CD8-positive, alpha-beta memory T cell (primary cell): ENCODE measurements at regions not wholly inside any gene's neighbourhood (a gene's known extent, or its start where the extent isn't known, plus 50 kb on each side); places are given as distances from the start of the nearest gene placed in this dataset.

Experiments used
- CTCF ChIA-PET: fragments of 350-600 bp; sonication (Branson Sonifier 250); formaldehyde crosslinking; loops from one replicate; lab custom pipeline; 2021; ENCODE audit warnings: antibody characterized with exemption; lab: Charles Lee
- POLR2A ChIA-PET: fragments of 350-600 bp; sonication (Branson Sonifier 250); formaldehyde crosslinking; loops from one replicate; lab custom pipeline; 2021; ENCODE audit warnings: antibody characterized with exemption; lab: Charles Lee
- DNase-seq, 5 donors: peaks; one replicate each; pipeline versions ENCODE4 v3.0.0 to v3.0.0-alpha.2; 2020 to 2022; ENCODE audit warnings: mixed read lengths in 1 of 5
- H3K27ac ChIP-seq: one replicate; pipeline ENCODE4 v1.7.0; 2013; ENCODE audit warnings: low read depth, mild to moderate bottlenecking, low read length, moderate library complexity
- H3K27me3 ChIP-seq: 2 replicates; pipeline ENCODE4 v1.7.0; 2013; ENCODE audit warnings: low read length, mild to moderate bottlenecking; ENCODE audit not compliant: insufficient read depth, poor library complexity, severe bottlenecking
- H3K36me3 ChIP-seq: 2 replicates; pipeline ENCODE4 v1.7.0; 2013; ENCODE audit warnings: mild to moderate bottlenecking, low read length, moderate library complexity; ENCODE audit not compliant: insufficient read depth
- H3K4me1 ChIP-seq: 2 replicates; pipeline ENCODE4 v1.7.0; 2013; ENCODE audit warnings: mild to moderate bottlenecking, low read length, moderate library complexity; ENCODE audit not compliant: insufficient read depth
- H3K4me3 ChIP-seq: 2 replicates; pipeline ENCODE4 v1.7.0; 2013; ENCODE audit warnings: mild to moderate bottlenecking, low read length
- H3K9me3 ChIP-seq: 2 replicates; pipeline ENCODE4 v1.7.0; 2013; ENCODE audit warnings: mild to moderate bottlenecking, low read length
- H3K27ac Mint-ChIP-seq, 8 donors: one replicate each; pipeline ENCODE4 v1.8.0; 2020 to 2021; ENCODE audit warnings: mixed read lengths in 8 of 8, mild to moderate bottlenecking in 6 of 8, inconsistent platforms in 3 of 8, moderate library complexity in 3 of 8
- H3K27me3 Mint-ChIP-seq, 2 donors: one replicate each; pipeline ENCODE4 v1.8.0; 2020 to 2021; ENCODE audit warnings: mixed read lengths in 2 of 2, mild to moderate bottlenecking in 1 of 2, moderate library complexity in 1 of 2
- H3K36me3 Mint-ChIP-seq, 3 donors: one replicate each; pipeline ENCODE4 v1.8.0; 2020 to 2021; ENCODE audit warnings: mixed read lengths in 3 of 3, inconsistent platforms in 1 of 3, mild to moderate bottlenecking in 1 of 3
- H3K4me1 Mint-ChIP-seq, 3 donors: one replicate each; pipeline ENCODE4 v1.8.0; 2020 to 2021; ENCODE audit warnings: mixed read lengths in 3 of 3, inconsistent platforms in 1 of 3, mild to moderate bottlenecking in 1 of 3
- H3K4me3 Mint-ChIP-seq, 7 donors: one replicate each; pipeline ENCODE4 v1.8.0; 2020 to 2021; ENCODE audit warnings: mixed read lengths in 7 of 7, mild to moderate bottlenecking in 6 of 7, moderate library complexity in 4 of 7, inconsistent platforms in 2 of 7
- H3K9me3 Mint-ChIP-seq, 5 donors: one replicate each; pipeline ENCODE4 v1.8.0; 2020 to 2022; ENCODE audit warnings: mixed read lengths in 5 of 5, mild to moderate bottlenecking in 3 of 5, moderate library complexity in 2 of 5, inconsistent platforms in 1 of 5

DNA sequence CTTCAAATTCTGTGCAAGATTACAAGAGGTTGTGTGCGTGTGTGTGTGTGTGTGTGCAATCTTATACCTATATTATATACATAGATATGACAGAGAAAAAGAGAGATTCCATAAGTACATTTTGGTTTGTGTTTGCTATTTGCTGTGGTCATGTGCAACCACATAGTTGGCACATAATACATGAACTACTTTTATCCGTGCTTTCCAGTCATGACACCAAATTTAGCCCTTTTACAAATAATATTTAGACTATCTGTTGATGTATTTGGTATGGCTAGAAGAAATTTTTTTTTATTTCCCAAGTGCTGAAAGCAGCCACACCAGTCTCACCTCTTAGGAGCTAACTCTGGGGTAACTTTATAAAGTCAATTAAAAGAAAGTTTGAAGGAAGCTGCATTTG, 63.5 kb upstream of the EGFR start:
- POLR2A ChIA-PET = no interaction called here
- CTCF ChIA-PET = no interaction called here
- no peaks in the 10 kb centered on the region for H3K9me3 ChIP-seq
- Mint-ChIP-seq H3K27ac (no peak overlapping the region), H3K36me3 (no peaks in the 10 kb centered on the region), H3K27me3 (peaks cover 3 to 12% of the 10 kb centered on the region in 2 donors), H3K4me1 (no peaks in the 10 kb centered on the region), H3K4me3 (no peak overlapping the region), H3K9me3 (peaks cover 0 to 10% (median 3%) of the 10 kb centered on the region in 5 donors)
- no peaks in the 10 kb centered on the region for H3K27me3 ChIP-seq
- H3K4me1 ChIP-seq = no peaks in the 10 kb centered on the region
- H3K4me3 ChIP-seq = no peak overlapping the region
- H3K27ac ChIP-seq = no peak overlapping the region
- DNase-seq = no peak
- H3K36me3 ChIP-seq = no peaks in the 10 kb centered on the region

DNA sequence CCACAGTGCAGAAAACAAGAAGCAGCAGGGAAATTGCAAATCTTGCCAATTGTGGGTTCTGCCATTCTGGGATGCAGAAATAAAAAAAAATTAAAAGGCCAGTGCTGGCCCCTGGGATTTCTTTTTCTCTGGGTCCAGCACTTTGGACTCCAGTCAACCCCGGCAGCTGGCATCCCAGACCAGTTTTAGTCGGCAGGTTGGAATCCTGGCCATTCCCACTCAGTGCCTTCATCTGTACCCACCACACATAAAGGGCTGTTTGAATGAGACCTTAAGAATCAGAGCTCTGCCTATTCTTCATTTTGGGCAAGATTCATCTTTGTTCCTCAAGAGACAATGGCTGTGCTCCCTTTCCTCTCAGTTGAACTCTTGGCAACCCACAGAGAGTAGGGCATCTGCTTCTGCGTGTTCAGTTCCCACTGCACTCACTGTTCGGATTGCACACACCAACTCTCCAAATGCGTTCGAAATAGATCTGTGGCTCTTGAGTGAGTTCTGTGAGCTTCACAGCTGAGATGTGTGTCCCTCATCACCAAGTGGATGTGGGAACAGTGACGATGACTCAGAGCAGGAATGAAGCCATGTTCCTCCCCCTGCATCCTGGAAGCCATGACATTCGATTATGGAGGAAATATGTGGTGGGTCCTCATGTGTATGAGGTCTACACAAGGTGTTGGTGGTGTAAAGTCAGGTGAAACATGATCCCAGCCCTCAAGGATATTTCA, 63.0 kb upstream of the EGFR start:
- ChIA-PET POLR2A (no interaction called here), CTCF (no interaction called here)

DNA sequence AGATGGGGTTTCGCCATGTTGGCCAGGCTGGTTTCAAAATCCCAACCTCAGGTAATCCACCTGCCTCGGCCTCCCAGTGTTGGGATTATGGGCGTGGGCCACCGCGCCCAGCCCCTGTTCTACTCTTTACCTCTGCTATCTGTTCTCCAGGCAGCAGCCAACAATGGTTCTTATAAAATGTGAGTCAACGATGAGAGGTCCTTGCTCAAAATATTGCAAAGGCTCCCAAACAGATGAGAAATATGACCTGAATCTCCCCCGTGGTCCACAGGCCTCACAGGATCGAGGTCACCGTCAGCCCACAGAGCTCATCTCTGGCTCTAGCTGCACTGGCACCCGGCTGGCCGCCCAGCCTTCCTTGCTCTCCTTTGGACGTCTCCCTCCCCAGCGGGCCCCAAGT, 62.0 kb upstream of the EGFR start:
- no peaks in the 10 kb centered on the region for H3K4me1 ChIP-seq
- H3K36me3 ChIP-seq = no peaks in the 10 kb centered on the region
- no peak for DNase-seq
- H3K27me3 ChIP-seq = no peaks in the 10 kb centered on the region
- Mint-ChIP-seq H3K4me3 (no peak overlapping the region), H3K27me3 (peaks cover 3 to 12% of the 10 kb centered on the region in 2 donors), H3K36me3 (no peaks in the 10 kb centered on the region), H3K9me3 (peaks cover 0 to 3% (median 0%) of the 10 kb centered on the region in 5 donors), H3K27ac (no peak overlapping the region), H3K4me1 (no peaks in the 10 kb centered on the region)
- POLR2A ChIA-PET = no interaction called here
- no peak overlapping the region for H3K4me3 ChIP-seq
- no peak overlapping the region for H3K27ac ChIP-seq
- CTCF ChIA-PET = no interaction called here
- H3K9me3 ChIP-seq = no peaks in the 10 kb centered on the region

More for the DNA sequence above, 63.0 kb upstream of the EGFR start:
- Histone ChIP-seq H3K9me3 (no peaks in the 10 kb centered on the region), H3K27me3 (no peaks in the 10 kb centered on the region), H3K4me1 (no peaks in the 10 kb centered on the region), H3K36me3 (no peaks in the 10 kb centered on the region), H3K27ac (no peak overlapping the region), H3K4me3 (no peak overlapping the region)
- H3K9me3 Mint-ChIP-seq = peaks cover 0 to 5% (median 3%) of the 10 kb centered on the region in 5 donors
- no peaks in the 10 kb centered on the region for H3K36me3 Mint-ChIP-seq
- peaks cover 3 to 12% of the 10 kb centered on the region in 2 donors for H3K27me3 Mint-ChIP-seq
- no peak for DNase-seq
- no peaks in the 10 kb centered on the region for H3K4me1 Mint-ChIP-seq
- no peak overlapping the region for H3K4me3 Mint-ChIP-seq
- H3K27ac Mint-ChIP-seq = no peak overlapping the region

DNA sequence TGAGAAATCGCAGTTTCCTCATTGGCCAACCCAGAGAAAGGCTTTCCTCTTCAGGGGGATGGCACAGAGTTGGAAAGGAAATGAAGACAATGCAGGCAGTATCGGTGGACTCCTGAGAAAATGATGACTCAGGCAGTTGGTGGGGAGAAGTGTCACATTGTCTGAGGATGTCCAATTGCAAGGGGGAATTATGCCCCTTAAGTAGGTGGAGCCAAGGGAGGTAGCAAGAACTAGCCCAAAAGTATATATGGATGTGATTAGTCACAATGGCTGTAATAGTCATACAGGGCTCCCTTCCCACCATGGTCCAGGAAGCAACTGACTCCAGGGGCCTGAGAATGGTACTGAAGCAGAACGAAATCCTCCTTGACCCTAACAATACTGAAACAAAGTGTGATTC, 58.3 kb upstream of the EGFR start:
- H3K9me3 ChIP-seq = no peaks in the 10 kb centered on the region
- ChIA-PET CTCF (no interaction called here), POLR2A (no interaction called here)
- no peak overlapping the region for H3K27ac ChIP-seq
- H3K4me1 ChIP-seq = no peaks in the 10 kb centered on the region
- H3K4me3 Mint-ChIP-seq = no peak overlapping the region
- H3K4me3 ChIP-seq = no peak overlapping the region
- H3K36me3 Mint-ChIP-seq = no peaks in the 10 kb centered on the region
- H3K27me3 ChIP-seq = no peaks in the 10 kb centered on the region
- H3K27me3 Mint-ChIP-seq = peaks cover 3 to 12% of the 10 kb centered on the region in 2 donors
- peaks cover 0 to 6% (median 2%) of the 10 kb centered on the region in 5 donors for H3K9me3 Mint-ChIP-seq
- DNase-seq = no peak
- no peaks in the 10 kb centered on the region for H3K4me1 Mint-ChIP-seq
- no peak overlapping the region for H3K27ac Mint-ChIP-seq
- no peaks in the 10 kb centered on the region for H3K36me3 ChIP-seq

DNA sequence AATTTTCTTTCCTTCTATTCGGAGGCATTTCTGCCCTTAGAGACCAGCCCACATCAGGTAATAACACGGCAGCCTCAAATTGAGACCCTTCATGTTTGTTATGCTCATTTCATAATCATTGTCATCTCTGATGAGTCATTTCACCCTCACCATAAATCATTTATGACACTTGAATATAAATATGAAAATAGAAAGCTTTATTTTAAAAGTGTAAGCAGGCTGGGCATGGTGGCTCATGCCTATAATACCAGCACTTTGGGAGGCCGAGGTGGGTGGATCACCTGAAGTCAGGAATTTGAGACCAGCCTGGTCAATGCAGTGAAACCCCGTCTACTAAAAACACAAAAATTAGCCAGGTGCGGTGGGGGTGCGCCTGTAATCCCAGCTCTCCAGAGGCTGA, 57.4 kb upstream of the EGFR start:
- H3K4me1 Mint-ChIP-seq = no peaks in the 10 kb centered on the region
- no peaks in the 10 kb centered on the region for H3K27me3 ChIP-seq
- H3K27me3 Mint-ChIP-seq = peaks cover 3 to 11% of the 10 kb centered on the region in 2 donors
- POLR2A ChIA-PET = no interaction called here
- H3K27ac Mint-ChIP-seq = no peak overlapping the region
- CTCF ChIA-PET = no interaction called here
- peaks cover 0 to 6% (median 2%) of the 10 kb centered on the region in 5 donors for H3K9me3 Mint-ChIP-seq
- H3K4me3 ChIP-seq = no peak overlapping the region
- DNase-seq = no peak
- H3K36me3 Mint-ChIP-seq = no peaks in the 10 kb centered on the region
- no peaks in the 10 kb centered on the region for H3K4me1 ChIP-seq
- no peaks in the 10 kb centered on the region for H3K36me3 ChIP-seq
- H3K9me3 ChIP-seq = no peaks in the 10 kb centered on the region
- no peak overlapping the region for H3K4me3 Mint-ChIP-seq
- H3K27ac ChIP-seq = no peak overlapping the region

DNA sequence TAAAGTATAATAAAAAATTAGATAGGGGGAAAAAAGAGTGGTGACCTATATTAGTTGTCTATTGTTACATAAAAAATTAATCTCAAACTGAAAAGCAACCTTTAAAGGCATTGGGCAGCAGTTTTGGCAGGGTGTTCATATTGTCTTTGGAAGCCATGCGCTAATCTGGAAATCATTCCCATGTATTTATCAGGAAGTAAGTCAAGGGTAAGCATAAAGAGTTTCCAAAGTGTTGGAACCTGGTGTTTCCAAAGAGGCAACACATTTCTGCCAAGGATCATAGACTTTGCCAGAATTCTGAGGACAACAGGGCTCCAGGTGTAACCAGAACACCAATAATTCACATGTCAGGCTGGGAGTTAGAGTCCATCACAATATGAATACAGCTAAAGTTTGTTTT, 55.7 kb upstream of the EGFR start:
- no peak overlapping the region for H3K27ac ChIP-seq
- Mint-ChIP-seq H3K4me3 (no peak overlapping the region), H3K36me3 (no peaks in the 10 kb centered on the region), H3K9me3 (peaks cover 0 to 6% (median 0%) of the 10 kb centered on the region in 5 donors), H3K27ac (no peak overlapping the region), H3K4me1 (no peaks in the 10 kb centered on the region), H3K27me3 (peaks cover 0 to 8% of the 10 kb centered on the region in 2 donors)
- ChIA-PET POLR2A (no interaction called here), CTCF (no interaction called here)
- no peak for DNase-seq
- no peaks in the 10 kb centered on the region for H3K4me1 ChIP-seq
- no peaks in the 10 kb centered on the region for H3K9me3 ChIP-seq
- H3K27me3 ChIP-seq = no peaks in the 10 kb centered on the region
- H3K36me3 ChIP-seq = no peaks in the 10 kb centered on the region
- H3K4me3 ChIP-seq = no peak overlapping the region

DNA sequence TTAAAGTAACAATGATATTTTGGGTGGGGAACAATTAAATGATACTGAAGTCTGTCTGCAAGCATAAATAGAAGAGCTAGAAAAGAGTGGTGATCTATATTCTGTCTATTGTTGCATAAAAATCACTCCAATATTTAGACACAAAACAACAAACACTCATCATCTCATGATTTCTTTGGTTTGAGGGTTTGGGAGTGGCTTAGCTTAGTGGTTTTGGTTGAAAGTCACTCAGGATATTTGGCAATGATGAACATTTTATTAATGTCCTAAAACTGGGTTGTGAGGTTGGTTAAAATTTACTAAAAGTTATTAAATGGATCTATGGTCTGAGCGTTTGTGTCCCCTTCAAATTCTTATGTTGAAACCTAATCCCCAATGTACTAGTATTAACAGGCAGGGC, 54.7 kb upstream of the EGFR start:
- peaks cover 0 to 6% of the 10 kb centered on the region in 2 donors for H3K27me3 Mint-ChIP-seq
- no peak overlapping the region for H3K27ac Mint-ChIP-seq
- no peaks in the 10 kb centered on the region for H3K36me3 Mint-ChIP-seq
- ChIA-PET POLR2A (no interaction called here), CTCF (no interaction called here)
- peaks cover 0 to 7% (median 0%) of the 10 kb centered on the region in 5 donors for H3K9me3 Mint-ChIP-seq
- H3K4me1 Mint-ChIP-seq = no peaks in the 10 kb centered on the region
- H3K4me1 ChIP-seq = no peaks in the 10 kb centered on the region
- H3K27me3 ChIP-seq = no peaks in the 10 kb centered on the region
- no peak for DNase-seq
- H3K36me3 ChIP-seq = no peaks in the 10 kb centered on the region
- no peak overlapping the region for H3K4me3 ChIP-seq
- no peak overlapping the region for H3K4me3 Mint-ChIP-seq
- no peaks in the 10 kb centered on the region for H3K9me3 ChIP-seq
- H3K27ac ChIP-seq = no peak overlapping the region

DNA sequence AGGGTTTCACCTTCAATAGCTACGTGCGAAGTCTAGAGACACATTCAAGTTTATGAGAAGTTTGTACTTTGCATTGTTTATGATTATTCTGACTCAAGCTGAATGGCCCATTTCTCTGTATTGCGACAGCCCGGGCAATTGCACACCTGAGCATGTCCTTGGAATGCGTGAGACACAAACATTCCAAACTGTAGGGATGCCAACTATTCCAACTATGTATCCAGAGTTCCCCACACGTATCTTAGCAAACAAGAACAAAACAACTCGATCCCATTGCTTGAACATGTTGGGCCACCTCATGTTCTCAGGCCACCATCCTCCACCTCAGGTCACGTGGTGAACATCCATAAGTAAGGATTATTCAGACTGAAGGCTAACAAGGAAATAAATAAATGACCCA, 51.4 kb upstream of the EGFR start:
- Mint-ChIP-seq H3K27me3 (peaks cover 4 to 12% of the 10 kb centered on the region in 2 donors), H3K9me3 (peaks cover 0 to 8% (median 4%) of the 10 kb centered on the region in 5 donors), H3K4me3 (no peak overlapping the region), H3K27ac (no peak overlapping the region), H3K4me1 (no peaks in the 10 kb centered on the region), H3K36me3 (no peaks in the 10 kb centered on the region)
- no peaks in the 10 kb centered on the region for H3K27me3 ChIP-seq
- H3K36me3 ChIP-seq = no peaks in the 10 kb centered on the region
- CTCF ChIA-PET = no interaction called here
- no peak for DNase-seq
- POLR2A ChIA-PET = no interaction called here
- no peak overlapping the region for H3K4me3 ChIP-seq
- no peak overlapping the region for H3K27ac ChIP-seq
- H3K9me3 ChIP-seq = no peaks in the 10 kb centered on the region
- no peaks in the 10 kb centered on the region for H3K4me1 ChIP-seq
